ENCODE measurements at regions not wholly inside any gene's neighbourhood (a gene's known extent, or its start where the extent isn't known, plus 50 kb on each side); places are given as distances from the start of the nearest gene placed in this dataset.

- TF ChIP-seq CTCF (IDR thresholded peaks at IDR 0.05; ENCODE audit: low read depth, low read length) (no peak), EZH2phosphoT487 (IDR thresholded peaks at IDR 0.05; ENCODE audit: low read depth) (no peak)
Measured at GRCh38 chr16:35146723-35147458, 1687.5 kb downstream of the TP53TG3F start.

Data from OCI-LY3 (cell line).